ENCODE measurements at regions not wholly inside any gene's neighbourhood (a gene's known extent, or its start where the extent isn't known, plus 50 kb on each side); places are given as distances from the start of the nearest gene placed in this dataset.

GRCh38 chr18:41034413-41034812 lies 920.6 kb upstream of the PIK3C3 start:
- Histone ChIP-seq H4K5ac (ENCODE audit: insufficient read length, low read depth, low read length) (no peak overlapping the region), H3K4me2 (ENCODE audit: insufficient read depth in 1 of 2, low read depth in 2 of 2, low read length in 2 of 2) (no peak overlapping the region), H4K91ac (replicated peaks; ENCODE audit: insufficient read length, low read length) (no peak overlapping the region), H3K4me1 (replicated peaks in 1 of 4; ENCODE audit: control insufficient read depth in 3 of 4, insufficient read depth in 4 of 4, low read length in 3 of 4) (no peaks in the 10 kb centered on the region), H3K4me3 (ENCODE audit: extremely low read depth in 1 of 4, insufficient read depth in 2 of 4, low read depth in 3 of 4, low read length in 4 of 4) (no peak overlapping the region), H3K56ac (replicated peaks; ENCODE audit: insufficient read length, low read depth, low read length) (no peak overlapping the region), H3K9ac (replicated peaks in 1 of 4; ENCODE audit: extremely low read depth in 1 of 4, low read depth in 3 of 4, low read length in 3 of 4) (no peak overlapping the region), H2BK20ac (ENCODE audit: low read length) (no peak overlapping the region), H2BK12ac (ENCODE audit: low read depth, low read length) (no peak overlapping the region), H2BK5ac (ENCODE audit: low read depth, low read length) (no peak overlapping the region), H3K79me1 (ENCODE audit: low read depth, low read length) (no peaks in the 10 kb centered on the region), H3K23ac (ENCODE audit: insufficient read length) (no peak overlapping the region), H3K18ac (ENCODE audit: extremely low read depth, low read length) (no peak overlapping the region), H2AK5ac (ENCODE audit: low read depth, low read length) (no peak overlapping the region), H4K8ac (ENCODE audit: extremely low read depth, insufficient read depth, low read length) (no peak overlapping the region), H3K9me3 (ENCODE audit: insufficient read depth in 2 of 2, low read depth in 1 of 2, low read length in 1 of 2) (no peaks in the 10 kb centered on the region), H3K79me2 (ENCODE audit: control insufficient read depth in 1 of 2, insufficient read depth in 2 of 2, low read length in 2 of 2) (no peaks in the 10 kb centered on the region), H3K36me3 (ENCODE audit: control insufficient read depth in 2 of 4, insufficient read depth in 4 of 4, low read length in 3 of 4) (no peaks in the 10 kb centered on the region), H3K27me3 (replicated peaks in 1 of 4; ENCODE audit: control insufficient read depth in 3 of 4, extremely low read depth in 1 of 4, insufficient read depth in 3 of 4, low read length in 3 of 4) (no peaks in the 10 kb centered on the region), H4K20me1 (replicated peaks in 1 of 2; ENCODE audit: control insufficient read depth in 1 of 2, insufficient read depth in 2 of 2, low read length in 2 of 2) (no peaks in the 10 kb centered on the region), H3K23me2 (ENCODE audit: low read depth, low read length) (no peaks in the 10 kb centered on the region), H2BK120ac (replicated peaks; ENCODE audit: low read depth, low read length) (no peak overlapping the region), H2AFZ (ENCODE audit: low read length) (0 out of 2 replicates have a peak overlapping the region, but pooled peaks have one; percentile 11), H3K14ac (ENCODE audit: insufficient read length) (no peak overlapping the region), H3K4ac (replicated peaks; ENCODE audit: insufficient read length, low read depth, low read length) (no peak overlapping the region), H3K27ac (ENCODE audit: low read depth, low read length) (no peak overlapping the region), H2BK15ac (ENCODE audit: low read length) (no peak overlapping the region)
- ChIA-PET CTCF (ENCODE audit: partially characterized antibody) (interaction anchor here (0.6 kb wide), 1 partner anchor 11 kb away, joined by 3 read pairs; no protein-coding TSS in a partner anchor), POLR2A (ENCODE audit: partially characterized antibody) (no interaction called here)
- FAIRE-seq (no peak), DNase-seq (ENCODE audit: low read depth in 1 of 2, low spot score in 2 of 2) (no peak)
- WGBS, 2 experiments (ENCODE audit: extremely low coverage in 1 of 2, insufficient coverage in 1 of 2, insufficient read length in 1 of 2, insufficient replicate concordance in 2 of 2, low coverage in 1 of 2, low lambda C conversion rate in 2 of 2, missing lambda C conversion rate in 1 of 2) = 100% methylated on average over 2 of the region's 2 CpGs; no CpG with 5 or more reads in 1 of the 2 experiments
- no peak for TF ChIP-seq SIN3A (conservative IDR thresholded peaks at IDR 0.05 in 1 of 2, IDR thresholded peaks at IDR 0.05 in 1 of 2; ENCODE audit: low read depth in 1 of 2, low read length in 2 of 2)
- TF ChIP-seq SP1 (IDR thresholded peaks at IDR 0.05; ENCODE audit: low read depth, low read length) = no peak
- TF ChIP-seq EZH2 (IDR thresholded peaks at IDR 0.05; ENCODE audit: low read depth, low read length, severe bottlenecking) = no peak
- no peak for TF ChIP-seq POLR2A (IDR thresholded peaks at IDR 0.05; ENCODE audit: control extremely low read depth in 1 of 2, low read depth in 2 of 2, low read length in 2 of 2)
- no peak for TF ChIP-seq KDM4A (IDR thresholded peaks at IDR 0.05; ENCODE audit: low read depth, low read length, severe bottlenecking)
- no peak for TF ChIP-seq CTBP2 (IDR thresholded peaks at IDR 0.05; ENCODE audit: borderline replicate concordance, insufficient read depth, insufficient read length, low read length)
- no peak for TF ChIP-seq TEAD4 (IDR thresholded peaks at IDR 0.05; ENCODE audit: low read depth, low read length)
- TF ChIP-seq CHD2 (IDR thresholded peaks at IDR 0.05; ENCODE audit: low read length) = no peak
- no peak for TF ChIP-seq TAF1 (IDR thresholded peaks at IDR 0.05; ENCODE audit: low read depth, low read length)
- TF ChIP-seq E2F6 (IDR thresholded peaks at IDR 0.05) = no peak
- no peak for TF ChIP-seq EGR1 (IDR thresholded peaks at IDR 0.05; ENCODE audit: borderline replicate concordance, low read depth, low read length)
- TF ChIP-seq TBP (IDR thresholded peaks at IDR 0.05; ENCODE audit: low read depth, low read length) = no peak

All from H1 (cell line).